Fibroblast of the aortic adventitia (primary cell): ENCODE measurements at regions not wholly inside any gene's neighbourhood (a gene's known extent, or its start where the extent isn't known, plus 50 kb on each side); places are given as distances from the start of the nearest gene placed in this dataset.
A peak's percentile ranks its signal among the peaks of the same experiment; 100 is the strongest.

ENCODE experiments used
- DNase-seq: peaks from one replicate; pipeline ENCODE4 v3.0.0-alpha.2; 2010; ENCODE audit warnings: low read depth
- H3K4me3 ChIP-seq: 2 replicates; pipeline ENCODE4 v1.5.1; 2011; ENCODE audit warnings: low read depth, mild to moderate bottlenecking, control low read depth, low read length, moderate library complexity
- TF ChIP-seq, protein P1 (sequence below): IDR thresholded peaks from 2 replicates; pipeline ENCODE4 v1.5.1; 2011; ENCODE audit warnings: mild to moderate bottlenecking, low read length, control low read depth, inconsistent platforms; ENCODE audit not compliant: insufficient read depth

GRCh38 chr13:101003566-101003965, 329.0 kb upstream of the TMTC4 start:
- TF ChIP-seq, protein P1, sequence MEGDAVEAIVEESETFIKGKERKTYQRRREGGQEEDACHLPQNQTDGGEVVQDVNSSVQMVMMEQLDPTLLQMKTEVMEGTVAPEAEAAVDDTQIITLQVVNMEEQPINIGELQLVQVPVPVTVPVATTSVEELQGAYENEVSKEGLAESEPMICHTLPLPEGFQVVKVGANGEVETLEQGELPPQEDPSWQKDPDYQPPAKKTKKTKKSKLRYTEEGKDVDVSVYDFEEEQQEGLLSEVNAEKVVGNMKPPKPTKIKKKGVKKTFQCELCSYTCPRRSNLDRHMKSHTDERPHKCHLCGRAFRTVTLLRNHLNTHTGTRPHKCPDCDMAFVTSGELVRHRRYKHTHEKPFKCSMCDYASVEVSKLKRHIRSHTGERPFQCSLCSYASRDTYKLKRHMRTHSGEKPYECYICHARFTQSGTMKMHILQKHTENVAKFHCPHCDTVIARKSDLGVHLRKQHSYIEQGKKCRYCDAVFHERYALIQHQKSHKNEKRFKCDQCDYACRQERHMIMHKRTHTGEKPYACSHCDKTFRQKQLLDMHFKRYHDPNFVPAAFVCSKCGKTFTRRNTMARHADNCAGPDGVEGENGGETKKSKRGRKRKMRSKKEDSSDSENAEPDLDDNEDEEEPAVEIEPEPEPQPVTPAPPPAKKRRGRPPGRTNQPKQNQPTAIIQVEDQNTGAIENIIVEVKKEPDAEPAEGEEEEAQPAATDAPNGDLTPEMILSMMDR = no peak
- DNase-seq = peak; percentile 54
- H3K4me3 ChIP-seq = no peak overlapping the region

DNA sequence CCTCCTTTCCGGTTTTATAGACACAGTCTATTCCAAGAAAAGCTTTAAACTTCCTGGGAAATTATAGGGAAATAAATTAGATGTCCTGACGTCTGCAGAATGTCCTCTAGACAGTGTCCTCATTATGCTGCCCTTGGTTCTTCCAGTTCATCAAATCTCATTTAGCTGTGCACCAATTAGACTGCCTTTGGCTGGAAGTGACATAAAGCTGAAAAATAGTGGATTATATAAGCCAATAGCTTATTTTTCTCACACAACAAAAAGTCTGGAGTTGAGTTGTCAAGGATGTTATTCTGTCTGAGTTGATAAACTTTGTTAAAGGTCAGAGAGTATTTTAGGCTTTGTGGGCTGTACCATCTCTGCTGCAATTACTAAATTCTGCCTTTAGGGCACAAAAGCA, 314.8 kb upstream of the TMTC4 start:
- TF ChIP-seq, protein P1 = no peak
- no peak for DNase-seq

DNA sequence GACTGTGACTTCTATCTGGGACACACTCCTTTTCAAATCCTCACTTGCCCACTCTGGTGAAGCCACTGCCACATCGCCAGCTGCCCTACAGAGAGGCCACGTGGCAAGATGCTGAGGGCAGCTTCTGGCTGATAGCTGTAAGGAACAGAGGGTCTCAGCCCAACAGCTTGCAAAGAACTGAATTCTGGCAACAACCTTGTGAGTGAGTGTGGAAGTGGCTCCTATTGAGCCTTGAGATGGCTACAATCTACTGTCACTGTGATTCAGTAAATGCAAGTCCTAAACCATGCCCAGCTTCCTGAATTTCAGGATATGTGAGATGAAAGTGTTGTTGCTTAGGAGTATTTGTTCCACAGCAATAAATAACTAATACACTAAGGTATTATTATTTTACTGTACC, 314.3 kb upstream of the TMTC4 start:
- H3K4me3 ChIP-seq = no peak overlapping the region
- DNase-seq = no peak
- TF ChIP-seq, protein P1 = no peak

More for the DNA sequence above, 314.8 kb upstream of the TMTC4 start:
- no peak overlapping the region for H3K4me3 ChIP-seq

GRCh38 chr13:100987948-100988347, 313.4 kb upstream of the TMTC4 start:
- DNase-seq = peak; percentile 62
- H3K4me3 ChIP-seq = no peak overlapping the region
- TF ChIP-seq, protein P1 = peak; percentile 47

- no peak for DNase-seq
- TF ChIP-seq, protein P1 = no peak
- H3K4me3 ChIP-seq = no peak overlapping the region
These were observed 312.0 kb upstream of the TMTC4 start for GRCh38 chr13:100986571-100986970.

DNA sequence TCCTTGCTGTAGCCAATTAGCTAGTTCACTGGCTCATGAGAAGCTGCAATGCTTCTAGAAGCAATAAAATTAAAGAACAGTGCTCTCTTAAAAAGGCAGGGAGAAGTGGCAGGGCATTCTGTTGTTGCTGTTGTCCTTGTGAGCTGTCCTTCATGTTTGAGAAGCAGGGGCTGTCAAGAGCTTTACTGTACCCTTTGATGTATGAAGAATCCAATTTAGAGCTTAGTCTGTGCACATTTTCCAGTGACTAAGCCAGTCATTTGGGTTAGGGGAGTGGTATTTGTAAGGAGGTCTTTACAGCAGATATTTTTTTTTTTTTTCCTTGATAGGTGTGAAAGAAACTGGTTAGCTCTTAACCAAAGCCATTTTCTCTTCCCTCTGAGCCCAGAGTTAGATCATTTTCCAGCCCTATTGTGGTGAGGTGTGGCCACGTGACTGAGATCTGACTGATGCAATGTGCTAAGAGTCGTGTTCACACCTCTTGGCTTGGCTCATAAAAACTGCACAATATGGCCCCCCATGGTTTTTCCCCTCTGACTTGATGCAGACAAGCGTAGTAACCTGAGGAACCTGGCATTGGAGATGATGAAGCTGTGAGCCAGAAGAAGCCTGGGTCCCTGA, 309.6 kb upstream of the TMTC4 start:
- DNase-seq = no peak
- TF ChIP-seq, protein P1 = no peak
- no peak overlapping the region for H3K4me3 ChIP-seq

DNA sequence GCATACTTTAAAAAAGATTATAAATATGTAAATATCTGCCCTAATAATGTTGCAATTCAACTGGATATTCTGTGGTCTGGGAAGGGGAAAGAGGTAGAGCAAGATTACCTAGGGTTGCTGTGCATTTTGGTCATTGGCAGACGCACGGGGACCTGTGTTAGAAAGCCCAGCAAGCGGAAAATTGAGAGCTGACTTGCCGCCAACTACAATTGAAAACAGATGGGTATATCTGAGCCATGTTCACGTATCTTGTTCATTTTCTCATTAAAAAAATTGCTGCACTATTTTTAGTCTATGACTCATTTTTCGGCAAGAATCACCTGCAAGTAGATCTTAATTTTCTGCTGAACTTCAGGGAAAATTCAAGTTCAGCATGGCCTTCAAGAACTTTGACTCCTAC, 308.5 kb upstream of the TMTC4 start:
- TF ChIP-seq, protein P1 = no peak
- no peak overlapping the region for H3K4me3 ChIP-seq
- DNase-seq = peak; percentile 52
